ENCODE measurements at regions not wholly inside any gene's neighbourhood (a gene's known extent, or its start where the extent isn't known, plus 50 kb on each side); places are given as distances from the start of the nearest gene placed in this dataset.

GRCh38 chr2:152971685-152972084, 253.3 kb downstream of the ARL6IP6 start:
- no peak for DNase-seq (ENCODE audit: low read depth)

- no peak for DNase-seq (ENCODE audit: low read depth)
These were observed 244.0 kb downstream of the ARL6IP6 start for GRCh38 chr2:152962446-152962845.

GRCh38 chr2:152961351-152961750, 242.9 kb downstream of the ARL6IP6 start:
- no peak for DNase-seq (ENCODE audit: low read depth)

GRCh38 chr2:152950126-152950525, 231.7 kb downstream of the ARL6IP6 start:
- no peak for DNase-seq (ENCODE audit: low read depth)

GRCh38 chr2:152944099-152944498, 225.7 kb downstream of the ARL6IP6 start:
- no peak for DNase-seq (ENCODE audit: low read depth)

- DNase-seq (ENCODE audit: low read depth), result no peak
These were observed 224.6 kb downstream of the ARL6IP6 start for GRCh38 chr2:152942940-152943440.

GRCh38 chr2:152930501-152930900, 212.1 kb downstream of the ARL6IP6 start:
- DNase-seq (ENCODE audit: low read depth), result no peak

- DNase-seq (ENCODE audit: low read depth), result no peak
These were observed 211.2 kb downstream of the ARL6IP6 start for GRCh38 chr2:152929628-152930027.

- DNase-seq (ENCODE audit: low read depth), result peak; percentile 8
These were observed 207.4 kb downstream of the ARL6IP6 start for GRCh38 chr2:152925547-152926448.

- DNase-seq (ENCODE audit: low read depth), result no peak
These were observed 206.3 kb downstream of the ARL6IP6 start for GRCh38 chr2:152924722-152925121.

GRCh38 chr2:152924219-152924618, 205.8 kb downstream of the ARL6IP6 start:
- DNase-seq (ENCODE audit: low read depth), result no peak

- DNase-seq (ENCODE audit: low read depth), result no peak
These were observed 202.4 kb downstream of the ARL6IP6 start for GRCh38 chr2:152920846-152921245.

GRCh38 chr2:152910970-152911369, 192.6 kb downstream of the ARL6IP6 start:
- no peak for DNase-seq (ENCODE audit: low read depth)

GRCh38 chr2:152907046-152907445, 188.6 kb downstream of the ARL6IP6 start:
- no peak for DNase-seq (ENCODE audit: low read depth)

- no peak for DNase-seq (ENCODE audit: low read depth)
These were observed 175.6 kb downstream of the ARL6IP6 start for GRCh38 chr2:152894051-152894450.

GRCh38 chr2:152890736-152891135, 172.3 kb downstream of the ARL6IP6 start:
- no peak for DNase-seq (ENCODE audit: low read depth)

GRCh38 chr2:152883951-152884487, 165.6 kb downstream of the ARL6IP6 start:
- no peak for DNase-seq (ENCODE audit: low read depth)

- DNase-seq (ENCODE audit: low read depth), result no peak
These were observed 163.1 kb downstream of the ARL6IP6 start for GRCh38 chr2:152881527-152881926.

GRCh38 chr2:152879275-152879674, 160.9 kb downstream of the ARL6IP6 start:
- no peak for DNase-seq (ENCODE audit: low read depth)

- no peak for DNase-seq (ENCODE audit: low read depth)
These were observed 157.6 kb downstream of the ARL6IP6 start for GRCh38 chr2:152875701-152876695.

- DNase-seq (ENCODE audit: low read depth), result no peak
These were observed 156.5 kb downstream of the ARL6IP6 start for GRCh38 chr2:152874955-152875354.

GRCh38 chr2:152870239-152870638, 151.8 kb downstream of the ARL6IP6 start:
- no peak for DNase-seq (ENCODE audit: low read depth)

Data from activated T-helper 9 cell treated with anti-CD3 and anti-CD28 coated beads, Interleukin-2, amount 50 U/mL, for 16 hours (primary cell).